OCI-LY1 (cell line): ENCODE measurements at regions not wholly inside any gene's neighbourhood (a gene's known extent, or its start where the extent isn't known, plus 50 kb on each side); places are given as distances from the start of the nearest gene placed in this dataset.

Source experiments
- EZH2 ChIP-seq: fragments of 200-600 bp; sonication (generic), shearing (Covaris generic); IDR thresholded peaks from 2 replicates; pipeline ENCODE4 v1.8.0; 2017; ENCODE audit warnings: borderline replicate concordance, mixed run types, mild to moderate bottlenecking, antibody characterized with exemption, low read length, moderate library complexity, mixed read lengths
- TF ChIP-seq, protein P1 (sequence below): fragments of 200-600 bp; sonication (generic), shearing (Covaris generic); IDR thresholded peaks from 2 replicates; pipeline ENCODE4 v1.5.1; 2017; ENCODE audit warnings: mild to moderate bottlenecking, antibody characterized with exemption, low read length, moderate library complexity, mixed read lengths

DNA sequence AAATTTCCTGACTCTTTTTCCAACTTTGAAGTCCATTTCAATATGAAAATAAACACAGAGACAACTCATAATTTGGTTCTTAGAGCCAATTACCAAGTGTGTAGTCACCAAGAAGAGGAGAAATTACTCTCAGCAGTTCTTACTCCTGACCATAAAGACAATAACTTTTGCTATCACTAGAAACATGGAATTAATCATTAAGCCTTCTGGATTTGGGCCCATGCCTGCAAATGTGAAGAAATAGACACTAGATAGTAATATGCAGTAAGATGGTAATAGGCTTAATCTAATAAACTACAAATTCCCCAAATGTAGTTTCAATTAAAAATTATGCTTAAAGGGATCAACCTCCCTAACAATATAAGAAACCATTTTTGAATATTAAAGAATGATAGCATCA is 185.1 kb upstream of the AGTR1 start:
- TF ChIP-seq, protein P1, sequence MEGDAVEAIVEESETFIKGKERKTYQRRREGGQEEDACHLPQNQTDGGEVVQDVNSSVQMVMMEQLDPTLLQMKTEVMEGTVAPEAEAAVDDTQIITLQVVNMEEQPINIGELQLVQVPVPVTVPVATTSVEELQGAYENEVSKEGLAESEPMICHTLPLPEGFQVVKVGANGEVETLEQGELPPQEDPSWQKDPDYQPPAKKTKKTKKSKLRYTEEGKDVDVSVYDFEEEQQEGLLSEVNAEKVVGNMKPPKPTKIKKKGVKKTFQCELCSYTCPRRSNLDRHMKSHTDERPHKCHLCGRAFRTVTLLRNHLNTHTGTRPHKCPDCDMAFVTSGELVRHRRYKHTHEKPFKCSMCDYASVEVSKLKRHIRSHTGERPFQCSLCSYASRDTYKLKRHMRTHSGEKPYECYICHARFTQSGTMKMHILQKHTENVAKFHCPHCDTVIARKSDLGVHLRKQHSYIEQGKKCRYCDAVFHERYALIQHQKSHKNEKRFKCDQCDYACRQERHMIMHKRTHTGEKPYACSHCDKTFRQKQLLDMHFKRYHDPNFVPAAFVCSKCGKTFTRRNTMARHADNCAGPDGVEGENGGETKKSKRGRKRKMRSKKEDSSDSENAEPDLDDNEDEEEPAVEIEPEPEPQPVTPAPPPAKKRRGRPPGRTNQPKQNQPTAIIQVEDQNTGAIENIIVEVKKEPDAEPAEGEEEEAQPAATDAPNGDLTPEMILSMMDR = no peak
- TF ChIP-seq EZH2 = no peak
